ENCODE measurements at regions not wholly inside any gene's neighbourhood (a gene's known extent, or its start where the extent isn't known, plus 50 kb on each side); places are given as distances from the start of the nearest gene placed in this dataset.

GRCh38 chr12:4168036-4168435, 105.5 kb upstream of the CCND2 start:
- no peak for TF ChIP-seq CTCF (IDR thresholded peaks at IDR 0.05; ENCODE audit: insufficient read depth, low read length, poor library complexity, severe bottlenecking)
- TF ChIP-seq EZH2phosphoT487 (conservative IDR thresholded peaks at IDR 0.05; ENCODE audit: low read length), result no peak

Measured in SU-DHL-6 (cell line).